Fibroblast of pulmonary artery (primary cell): ENCODE measurements at regions not wholly inside any gene's neighbourhood (a gene's known extent, or its start where the extent isn't known, plus 50 kb on each side); places are given as distances from the start of the nearest gene placed in this dataset.
"Not testable (repeated sequence)": the region's sequence is repeated elsewhere in the genome, so short reads cannot be mapped to it uniquely, and the experiment has no call there.

ENCODE experiments used
- DNase-seq: peaks from one replicate; pipeline ENCODE4 v3.0.0-alpha.2; 2010; ENCODE audit warnings: low read depth
- H3K4me3 ChIP-seq: replicated peaks from 2 replicates; pipeline ENCODE4 v1.5.1; 2011; ENCODE audit warnings: low read depth, mild to moderate bottlenecking, control low read depth, low read length, moderate library complexity
- CTCF ChIP-seq: IDR thresholded peaks from 2 replicates; pipeline ENCODE4 v1.5.1; 2011; ENCODE audit warnings: mild to moderate bottlenecking, control low read depth, low read length, inconsistent platforms; ENCODE audit errors: missing control alignments

- H3K4me3 ChIP-seq: no peak overlapping the region
- DNase-seq: no peak
- no peak for TF ChIP-seq CTCF
These were observed 478.1 kb upstream of the CHORDC1 start for GRCh38 chr11:90700789-90701439.

GRCh38 chr11:90699791-90700400, 477.0 kb upstream of the CHORDC1 start:
- no peak for DNase-seq
- TF ChIP-seq CTCF: no peak
- no peak overlapping the region for H3K4me3 ChIP-seq

- TF ChIP-seq CTCF: no peak
- DNase-seq: no peak
- no peak overlapping the region for H3K4me3 ChIP-seq
These were observed 475.4 kb upstream of the CHORDC1 start for GRCh38 chr11:90698238-90698637.

GRCh38 chr11:90675496-90675895, 452.6 kb upstream of the CHORDC1 start:
- H3K4me3 ChIP-seq, DNase-seq: not testable (repeated sequence)

GRCh38 chr11:90669094-90669493, 446.2 kb upstream of the CHORDC1 start:
- DNase-seq: no peak
- no peak for TF ChIP-seq CTCF
- no peak overlapping the region for H3K4me3 ChIP-seq

- H3K4me3 ChIP-seq: no peak overlapping the region
- DNase-seq: no peak
- no peak for TF ChIP-seq CTCF
These were observed 445.7 kb upstream of the CHORDC1 start for GRCh38 chr11:90668502-90668901.

- no peak overlapping the region for H3K4me3 ChIP-seq
- TF ChIP-seq CTCF: no peak
- no peak for DNase-seq
These were observed 438.4 kb upstream of the CHORDC1 start for GRCh38 chr11:90661233-90661632.
